Globus pallidus (tissue), 1 donor: ENCODE measurements at regions not wholly inside any gene's neighbourhood (a gene's known extent, or its start where the extent isn't known, plus 50 kb on each side); places are given as distances from the start of the nearest gene placed in this dataset.

Experiments
- DNase-seq: peaks from one replicate; pipeline ENCODE4 v3.0.0-alpha.2; 2015; ENCODE audit warnings: low spot score

DNA sequence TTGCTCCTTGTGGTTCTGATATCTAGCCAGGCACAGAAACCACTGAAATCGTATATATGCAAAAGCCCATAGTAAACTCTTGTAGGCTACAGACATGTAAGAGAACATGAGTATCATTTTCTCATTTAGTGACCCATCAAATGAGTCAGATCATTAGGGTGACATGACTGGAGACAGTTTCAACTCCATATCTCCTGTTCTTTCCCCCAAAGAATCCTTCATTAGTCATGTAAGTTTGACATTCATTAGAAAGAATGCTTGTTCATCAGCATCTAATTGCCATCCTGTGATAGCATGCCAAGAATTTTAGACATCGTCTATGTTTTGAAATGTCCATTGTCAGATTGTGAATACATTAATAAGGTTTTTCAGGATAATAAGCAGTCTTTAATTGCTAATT, 264.9 kb upstream of the TPM1 start:
- no peak for DNase-seq

DNA sequence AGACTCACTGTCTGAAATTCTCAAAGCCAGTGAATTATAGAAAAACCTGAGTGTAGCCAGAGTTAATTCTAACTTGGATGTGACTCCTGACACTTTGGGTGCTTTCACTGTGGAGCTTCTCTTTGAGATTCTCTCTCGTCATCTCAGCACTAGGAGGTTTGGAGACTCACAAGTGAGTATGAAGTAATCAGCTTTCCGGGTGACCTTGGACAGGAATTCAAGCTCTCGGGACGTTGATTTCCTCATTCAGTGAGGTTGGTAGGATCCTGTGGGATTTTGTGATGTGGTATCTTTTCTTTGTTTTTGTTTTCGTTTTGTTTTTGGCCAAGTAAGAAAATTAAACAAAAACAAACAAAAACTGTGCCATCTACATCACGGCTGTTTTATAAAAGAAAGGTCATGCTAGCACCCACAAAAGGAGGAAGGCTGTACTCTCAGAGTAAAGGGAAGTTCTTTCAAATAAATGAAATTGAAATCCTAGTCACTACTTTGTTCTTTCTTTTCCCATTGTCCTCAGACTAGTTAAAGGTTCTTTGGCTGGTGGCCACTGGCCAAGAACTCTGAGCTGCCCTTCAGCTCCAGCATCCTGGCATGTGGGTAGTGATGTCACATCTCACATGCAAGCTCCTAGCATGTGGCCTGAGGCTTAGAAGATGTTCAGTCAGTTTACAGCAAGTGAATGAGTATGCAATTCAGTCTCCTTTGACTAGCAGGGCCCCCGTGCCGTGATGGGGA, 263.3 kb upstream of the TPM1 start:
- peak; percentile 40 for DNase-seq

GRCh38 chr15:62779899-62780298, 262.6 kb upstream of the TPM1 start:
- DNase-seq: no peak

DNA sequence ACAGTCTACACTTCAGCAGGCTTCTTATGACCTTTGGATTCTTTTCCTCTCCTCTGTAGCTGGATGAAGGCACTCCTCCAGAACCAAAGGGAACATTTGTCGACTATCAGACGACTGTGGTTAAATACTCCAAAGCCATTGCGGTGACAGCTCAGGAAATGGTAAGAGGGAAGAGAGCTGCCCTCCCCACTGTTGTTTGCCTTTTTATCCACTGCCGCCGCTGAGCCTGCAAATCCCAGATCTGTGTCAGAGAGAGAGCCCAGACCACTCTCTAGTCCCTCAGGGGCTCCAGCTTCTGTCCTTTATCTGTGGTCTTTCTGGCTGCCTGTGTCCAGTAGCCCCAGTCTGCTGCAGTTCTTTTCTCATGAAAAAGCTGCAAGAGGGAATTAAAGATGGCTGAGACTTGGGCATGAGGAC, 261.5 kb upstream of the TPM1 start:
- DNase-seq: no peak

- DNase-seq: peak; percentile 82
Observed at GRCh38 chr15:62782071-62782841, 260.3 kb upstream of the TPM1 start.

DNA sequence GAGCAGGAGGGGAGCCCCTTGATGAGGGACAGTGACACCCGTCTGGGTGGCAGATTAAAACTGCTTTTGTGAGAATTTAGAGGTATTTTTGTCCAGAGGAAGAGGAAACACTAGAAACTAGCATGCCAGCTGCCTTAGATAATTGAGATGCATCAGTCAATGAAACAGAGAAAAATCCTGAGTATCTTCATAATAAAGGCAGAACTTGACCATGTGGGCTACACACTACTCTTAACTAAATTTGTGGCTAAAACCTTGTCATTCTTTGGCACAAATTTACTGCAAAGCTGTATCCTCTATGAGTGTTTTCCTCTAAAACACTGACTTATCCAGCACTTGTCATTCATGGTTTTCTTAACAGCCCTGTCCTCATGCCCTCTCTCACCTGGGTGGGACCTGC, 259.7 kb upstream of the TPM1 start:
- no peak for DNase-seq

DNA sequence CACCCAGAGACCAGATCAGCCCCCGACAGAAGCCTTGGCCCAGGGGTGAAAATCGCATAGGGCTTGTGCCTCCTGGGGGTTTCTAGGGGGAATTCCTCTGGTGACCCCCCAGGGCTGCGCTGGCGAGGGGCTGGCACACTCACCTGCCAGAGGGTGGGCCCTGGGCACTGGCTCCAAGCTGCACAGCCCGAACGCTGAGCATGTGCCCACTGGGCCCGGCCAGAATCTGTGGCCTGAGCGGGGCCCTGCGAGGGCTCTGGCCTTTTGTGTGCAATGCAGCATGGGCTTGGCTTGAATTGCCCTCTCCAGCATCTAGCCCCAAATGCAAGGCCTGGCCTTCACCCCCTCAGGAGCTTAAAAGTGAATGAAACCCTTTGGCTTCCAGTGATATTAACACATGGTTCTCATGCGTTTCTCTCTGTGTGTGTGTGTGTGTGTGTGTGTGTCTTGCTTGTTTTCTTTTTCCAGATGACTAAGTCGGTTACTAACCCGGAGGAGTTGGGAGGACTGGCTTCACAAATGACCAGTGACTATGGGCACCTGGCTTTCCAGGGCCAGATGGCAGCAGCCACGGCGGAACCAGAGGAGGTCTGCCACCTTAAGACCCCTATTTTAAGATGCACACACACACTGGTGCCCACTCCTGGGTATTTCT, 259.1 kb upstream of the TPM1 start:
- DNase-seq: no peak

- DNase-seq: no peak
Observed at GRCh38 chr15:62785881-62786828, 256.4 kb upstream of the TPM1 start.

GRCh38 chr15:62787401-62787800, 255.1 kb upstream of the TPM1 start:
- no peak for DNase-seq

GRCh38 chr15:62788224-62788623, 254.3 kb upstream of the TPM1 start:
- no peak for DNase-seq

GRCh38 chr15:62790546-62790945, 252.0 kb upstream of the TPM1 start:
- DNase-seq: no peak

- no peak for DNase-seq
Observed at GRCh38 chr15:62791694-62792093, 250.9 kb upstream of the TPM1 start.

GRCh38 chr15:62792986-62793751, 249.4 kb upstream of the TPM1 start:
- DNase-seq: no peak

- DNase-seq: no peak
Observed at GRCh38 chr15:62793752-62794144, 248.8 kb upstream of the TPM1 start.

- DNase-seq: no peak
Observed at GRCh38 chr15:62795171-62795570, 247.4 kb upstream of the TPM1 start.

- no peak for DNase-seq
Observed at GRCh38 chr15:62795700-62796695, 246.5 kb upstream of the TPM1 start.

DNA sequence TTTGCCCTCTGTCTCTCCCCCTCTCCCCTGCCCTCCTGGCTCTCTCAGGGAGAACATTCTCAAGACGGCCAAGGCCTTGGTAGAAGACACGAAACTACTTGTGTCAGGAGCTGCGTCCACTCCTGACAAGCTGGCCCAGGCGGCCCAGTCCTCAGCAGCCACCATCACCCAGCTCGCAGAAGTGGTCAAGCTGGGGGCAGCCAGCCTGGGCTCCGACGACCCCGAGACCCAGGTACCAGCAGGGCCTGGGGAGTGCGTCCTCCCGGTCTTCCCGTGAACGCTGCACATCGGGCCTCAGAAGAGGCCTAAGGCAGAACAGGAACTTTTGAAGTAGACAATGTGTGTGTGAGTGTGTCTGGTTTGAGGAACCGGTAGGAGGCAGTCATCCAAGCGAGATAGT, 245.4 kb upstream of the TPM1 start:
- no peak for DNase-seq

DNA sequence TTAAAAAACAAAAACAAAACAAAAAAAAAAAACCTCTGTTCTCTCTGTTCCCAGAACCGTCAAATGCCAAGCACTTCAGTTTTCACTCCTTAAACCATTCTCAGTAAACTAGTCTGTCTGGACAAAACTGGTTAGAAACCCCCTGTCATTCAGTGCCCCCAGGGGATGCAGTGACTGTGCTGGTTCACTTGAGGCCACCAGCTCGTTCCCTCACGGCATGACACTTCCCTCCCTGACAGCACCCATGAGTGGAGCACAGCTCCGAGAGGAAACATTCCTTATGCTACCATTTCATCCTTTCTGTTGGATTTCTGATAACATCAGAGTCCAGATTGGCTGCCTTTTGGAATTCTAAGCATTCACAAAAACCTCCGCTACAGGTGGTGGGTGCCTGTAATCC, 244.0 kb upstream of the TPM1 start:
- DNase-seq: no peak

DNA sequence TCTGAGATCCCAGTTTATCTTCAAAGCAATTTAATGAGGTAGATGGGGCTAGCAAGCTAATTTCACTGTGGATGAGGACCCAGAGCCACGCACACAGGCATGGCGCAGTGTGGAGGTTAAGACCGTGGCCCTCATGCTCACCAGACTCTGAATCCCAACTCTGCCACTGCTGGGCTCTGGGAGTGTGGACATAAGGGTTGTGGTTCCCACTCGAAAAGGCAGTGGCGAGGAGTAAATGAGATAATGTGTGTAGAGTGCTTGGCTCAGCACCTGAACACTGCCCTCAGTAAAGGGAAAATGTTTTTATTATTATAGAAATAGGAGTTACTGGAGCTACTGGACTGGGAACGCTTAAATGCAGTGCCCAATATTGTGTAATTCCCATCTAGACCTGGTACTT, 243.5 kb upstream of the TPM1 start:
- no peak for DNase-seq

DNA sequence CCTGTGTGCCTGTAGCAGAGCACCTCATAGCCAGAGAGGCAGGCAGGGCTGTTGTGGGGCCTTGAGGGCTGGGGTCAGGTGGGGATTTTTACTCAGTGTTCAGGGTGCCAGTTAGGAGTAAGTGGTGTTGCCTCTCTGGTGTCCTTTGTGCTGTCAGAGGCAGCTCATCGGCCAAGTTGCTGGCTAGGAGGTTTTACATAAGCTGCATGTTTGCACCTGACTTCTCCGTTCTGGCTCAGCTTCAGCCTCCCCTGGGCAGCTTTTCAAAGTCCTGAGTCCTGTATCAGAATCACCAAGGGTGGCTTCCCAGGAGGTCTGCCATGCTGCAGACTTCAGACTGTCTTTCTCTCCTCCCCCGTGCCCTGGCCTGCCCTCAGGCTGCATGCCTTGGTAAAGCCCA, 242.6 kb upstream of the TPM1 start:
- DNase-seq: no peak
